GM21717 (cell line): ENCODE measurements at regions not wholly inside any gene's neighbourhood (a gene's known extent, or its start where the extent isn't known, plus 50 kb on each side); places are given as distances from the start of the nearest gene placed in this dataset.

Experiments used
- ATAC-seq: cut with Tn5 transposase; IDR thresholded peaks from one replicate; pipeline ENCODE4 v1.9.1; 2021; ENCODE audit warnings: mild to moderate bottlenecking, moderate library complexity; ENCODE audit not compliant: unreplicated experiment

DNA sequence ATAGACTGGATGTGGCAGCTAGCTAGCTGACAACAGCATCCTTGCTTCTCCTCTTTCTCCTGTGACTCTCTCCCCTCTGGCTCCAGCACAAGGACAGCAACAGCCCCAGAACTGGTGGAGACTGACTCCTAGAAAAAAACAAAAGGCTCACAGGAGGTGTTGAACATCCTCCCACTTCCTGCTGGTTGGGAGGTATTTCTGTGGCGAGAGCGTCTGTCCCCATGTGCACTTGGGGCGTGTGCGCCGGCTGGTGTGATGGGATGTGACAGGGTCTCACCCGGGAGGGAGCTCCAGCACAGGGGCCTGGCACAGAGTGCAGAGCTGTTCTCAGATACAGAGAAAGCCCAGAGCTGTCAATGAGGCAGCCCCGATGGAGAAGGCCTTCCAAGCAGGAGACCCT is 107.2 kb upstream of the E2F8 start:
- no peak for ATAC-seq

DNA sequence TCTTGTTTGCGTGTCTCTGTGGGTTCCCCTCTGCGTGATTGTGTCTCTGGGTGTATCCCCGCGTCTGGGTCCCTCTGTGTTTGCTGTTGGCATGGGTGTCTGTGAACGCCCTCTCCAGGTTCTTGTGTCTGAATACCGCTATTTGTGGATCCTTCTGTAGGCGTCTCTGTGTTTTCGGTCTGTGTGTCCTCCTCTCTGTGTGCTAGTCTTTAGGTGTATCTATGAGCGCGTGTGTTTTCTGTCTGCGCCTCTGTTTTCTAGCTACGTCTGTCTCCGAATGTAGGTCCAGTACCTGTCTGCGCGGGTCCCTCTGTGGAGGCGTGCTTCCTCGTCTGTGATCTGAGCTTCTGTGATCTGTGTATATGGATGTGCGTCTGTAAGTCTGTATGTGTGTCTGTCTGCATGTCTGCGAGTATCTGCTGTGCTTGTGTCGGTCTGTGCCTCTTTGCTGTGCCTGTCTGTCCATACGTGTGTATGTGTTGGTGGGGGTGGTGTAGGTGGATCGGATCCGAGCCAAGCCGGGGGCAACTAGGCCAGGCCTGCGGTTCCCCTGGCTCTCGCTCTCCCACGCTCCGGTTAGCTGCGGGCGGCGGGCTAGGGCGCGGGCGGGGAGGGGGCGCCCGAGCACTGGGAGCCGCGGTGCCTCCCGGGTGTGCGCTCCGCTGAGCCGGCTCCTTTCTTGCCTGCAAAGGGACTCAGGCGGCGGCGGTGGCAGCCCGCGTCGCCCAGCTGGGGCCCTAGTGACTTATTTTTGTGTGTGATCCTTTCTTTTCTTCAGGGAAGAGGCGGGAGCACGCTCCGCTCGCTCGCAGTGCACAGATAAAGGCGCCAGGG is 105.3 kb upstream of the E2F8 start:
- ATAC-seq = no peak

DNA sequence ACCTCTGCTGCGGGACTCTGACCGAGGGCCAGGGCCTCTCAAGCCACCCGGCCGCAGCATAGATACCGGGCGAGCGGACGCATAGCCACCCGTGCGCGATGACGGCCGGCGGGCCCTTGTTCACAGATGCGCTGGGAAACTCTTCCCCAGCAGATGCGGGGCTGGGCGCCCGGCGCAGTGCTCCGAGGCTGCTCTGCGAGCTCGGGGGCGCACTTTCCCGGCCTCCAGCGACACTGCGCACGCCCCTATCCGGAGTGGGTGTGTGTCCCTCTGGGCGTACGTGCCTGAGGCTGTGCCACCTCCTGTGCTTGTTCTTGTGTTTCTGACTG is 104.7 kb upstream of the E2F8 start:
- no peak for ATAC-seq

DNA sequence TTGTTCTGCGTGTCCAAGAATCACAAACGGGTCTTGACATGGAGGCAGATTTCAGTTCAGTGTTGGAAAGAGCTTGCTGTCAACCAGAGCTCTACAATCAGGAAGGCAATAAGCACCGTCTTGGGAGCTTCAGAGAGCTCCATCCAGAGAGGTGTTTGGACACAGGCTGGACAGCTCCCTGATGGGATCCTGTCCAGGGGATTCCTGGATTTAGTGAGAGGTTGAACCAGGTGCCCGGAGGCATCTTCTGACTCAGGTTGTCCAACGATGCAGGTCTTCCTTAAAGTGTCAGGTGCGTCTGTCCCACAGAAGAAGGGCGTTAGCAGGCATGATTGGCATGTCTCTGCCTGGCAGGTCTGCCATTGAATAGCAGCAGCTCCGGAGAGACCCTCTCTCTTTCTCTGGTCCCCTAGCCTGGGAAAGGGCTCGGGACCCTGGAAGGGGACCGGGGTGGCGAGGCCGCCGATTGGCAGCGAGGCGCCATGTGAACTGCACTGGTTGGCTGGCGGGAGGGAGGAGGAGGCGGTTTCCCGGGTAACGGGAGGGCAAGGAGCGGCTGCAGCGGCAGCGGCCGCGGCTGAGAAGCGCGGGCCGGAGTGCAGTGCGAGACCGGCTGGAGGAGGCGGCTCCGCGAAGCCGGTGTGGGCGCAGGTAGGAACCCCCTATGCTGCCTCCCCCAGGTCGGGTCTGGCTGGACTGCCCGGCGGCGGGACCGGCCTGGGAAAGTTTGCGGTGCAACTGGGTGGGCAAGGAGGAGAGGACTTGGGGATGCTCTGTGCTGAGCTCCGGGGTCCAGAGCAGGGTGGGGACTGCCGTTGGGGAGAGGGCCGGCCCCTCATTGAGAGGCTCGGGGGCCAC is 104.1 kb upstream of the E2F8 start:
- ATAC-seq = no peak

DNA sequence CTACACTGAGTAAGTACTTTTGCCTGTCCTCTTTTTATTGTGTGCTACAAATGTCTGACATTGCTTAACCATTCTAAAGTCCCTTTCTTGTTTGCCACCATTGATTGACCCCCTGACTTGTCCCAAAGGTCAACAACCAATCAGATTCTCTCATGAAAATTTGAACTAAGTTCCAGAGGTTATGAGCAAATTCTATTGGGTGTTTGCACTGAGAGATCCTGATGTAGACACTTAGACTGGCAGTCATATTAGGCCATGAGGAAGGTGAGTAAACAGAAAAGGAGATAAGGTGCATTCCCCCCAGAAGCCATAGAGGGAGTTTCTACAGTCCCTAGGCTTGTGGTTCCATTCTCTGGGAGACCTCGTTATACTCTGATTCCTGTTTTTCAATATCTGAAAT is 101.3 kb upstream of the E2F8 start:
- no peak for ATAC-seq

DNA sequence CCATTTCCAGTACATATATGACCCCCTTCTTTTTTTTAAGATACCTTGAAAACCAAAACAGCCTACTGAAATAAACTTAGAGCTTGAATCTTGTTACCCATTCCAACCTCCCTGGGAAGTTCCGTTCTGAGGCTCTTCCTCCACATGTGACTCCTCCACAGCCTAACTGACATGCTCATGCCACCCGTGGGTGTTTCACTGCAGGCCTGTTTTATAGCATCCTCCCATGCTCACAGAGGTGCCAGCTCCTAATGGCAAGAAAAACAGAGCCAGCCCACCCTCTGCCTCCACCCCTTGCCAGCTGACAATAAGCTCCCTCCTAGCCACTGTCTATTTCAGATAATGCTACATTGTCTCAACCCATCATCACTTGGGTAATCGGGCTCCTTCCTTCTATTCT is 97.6 kb upstream of the E2F8 start:
- no peak for ATAC-seq

DNA sequence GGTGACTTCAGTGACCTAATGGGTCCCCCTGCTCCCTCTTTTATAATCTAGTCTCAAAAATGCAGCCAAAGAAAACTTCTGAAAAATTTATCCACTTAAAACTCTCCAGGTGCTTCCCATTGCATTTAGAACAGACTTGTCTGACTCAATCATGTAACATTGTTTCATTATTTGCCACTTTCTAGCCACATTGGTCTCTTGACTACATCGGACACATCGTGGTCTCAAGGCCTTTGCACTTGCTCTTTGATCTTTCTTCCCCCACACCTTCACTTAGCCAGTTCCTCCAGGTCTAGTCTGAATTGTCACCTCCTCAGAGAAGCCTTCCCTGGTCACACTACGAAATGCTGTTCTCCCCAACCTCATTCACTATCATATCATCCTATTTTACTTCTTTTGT is 97.0 kb upstream of the E2F8 start:
- ATAC-seq = no peak

DNA sequence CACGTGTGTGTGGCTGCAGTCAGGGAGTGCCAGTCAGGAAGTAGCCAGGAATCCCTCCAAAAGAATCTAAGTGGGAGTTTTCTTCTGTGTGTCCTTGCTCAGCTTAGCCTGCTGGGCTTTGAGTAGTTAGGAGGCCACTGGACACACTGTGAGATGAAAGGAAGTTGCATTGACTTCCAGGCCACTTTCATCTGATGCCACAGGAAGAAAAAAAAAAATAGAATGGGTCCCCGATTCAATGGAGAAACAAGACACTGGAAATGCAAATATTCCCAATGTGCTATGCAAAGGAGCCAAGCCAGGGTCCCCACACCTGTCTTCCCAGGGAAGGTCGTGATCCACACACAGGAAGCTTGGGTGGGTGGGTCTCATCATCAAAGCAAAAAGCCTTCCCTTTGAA is 95.6 kb upstream of the E2F8 start:
- ATAC-seq = no peak

DNA sequence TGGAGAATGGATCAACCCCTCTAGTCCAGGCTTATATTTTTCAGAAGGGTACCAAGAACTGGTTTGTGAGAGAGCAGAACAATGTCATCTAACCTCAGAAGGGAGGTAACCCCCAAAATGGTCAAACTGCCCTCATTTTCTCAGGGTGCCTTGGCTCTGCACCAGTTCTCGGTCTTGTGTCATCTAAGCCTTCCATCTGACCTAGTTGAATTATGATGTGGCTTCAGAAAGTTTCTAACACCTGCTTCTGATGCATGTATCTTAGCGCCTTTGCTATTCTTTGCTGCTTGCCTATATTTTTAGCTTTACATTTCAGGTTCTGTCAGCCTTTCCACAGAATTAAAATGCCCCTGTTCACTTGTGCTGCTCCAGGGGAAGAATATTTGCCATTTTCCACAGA is 91.7 kb upstream of the E2F8 start:
- peak; percentile 81 for ATAC-seq

DNA sequence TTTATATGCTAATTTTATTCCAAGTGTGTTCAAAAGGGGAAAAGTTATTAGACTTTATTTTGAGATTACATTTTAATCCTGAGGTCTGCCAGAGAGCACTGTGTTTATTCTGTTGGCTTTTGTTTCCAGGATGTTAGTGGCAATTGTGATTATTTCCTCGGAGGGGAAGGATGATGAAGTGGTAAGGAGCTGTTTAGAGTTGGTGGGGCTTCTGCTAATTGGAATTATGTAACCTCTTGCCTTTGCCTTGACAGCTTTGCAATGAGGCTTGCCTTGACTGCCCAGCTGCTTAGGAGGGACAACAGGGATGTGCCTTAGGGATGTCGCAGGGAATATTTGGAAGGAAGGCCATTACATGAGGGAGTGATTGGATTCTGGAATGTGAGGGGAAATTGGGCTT is 89.7 kb upstream of the E2F8 start:
- no peak for ATAC-seq

DNA sequence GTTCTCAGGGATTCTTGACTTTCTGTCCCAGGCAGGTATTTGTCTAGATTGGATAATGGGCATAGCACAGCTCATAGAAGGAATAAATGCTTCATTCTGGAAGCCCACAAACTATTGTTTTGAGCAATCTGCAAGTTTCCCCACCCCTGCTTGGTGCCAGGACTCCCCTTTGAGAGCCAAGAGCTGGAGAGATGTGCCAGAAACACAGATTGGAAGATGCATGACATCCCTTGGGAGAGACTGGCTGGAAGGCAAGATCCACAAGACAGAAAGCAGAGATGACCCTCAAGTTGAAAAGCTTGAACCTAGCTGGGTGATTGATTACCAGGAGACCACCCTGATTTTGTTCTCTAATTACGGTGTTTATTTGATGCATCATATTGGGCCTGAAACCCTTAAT is 89.2 kb upstream of the E2F8 start:
- ATAC-seq = no peak

DNA sequence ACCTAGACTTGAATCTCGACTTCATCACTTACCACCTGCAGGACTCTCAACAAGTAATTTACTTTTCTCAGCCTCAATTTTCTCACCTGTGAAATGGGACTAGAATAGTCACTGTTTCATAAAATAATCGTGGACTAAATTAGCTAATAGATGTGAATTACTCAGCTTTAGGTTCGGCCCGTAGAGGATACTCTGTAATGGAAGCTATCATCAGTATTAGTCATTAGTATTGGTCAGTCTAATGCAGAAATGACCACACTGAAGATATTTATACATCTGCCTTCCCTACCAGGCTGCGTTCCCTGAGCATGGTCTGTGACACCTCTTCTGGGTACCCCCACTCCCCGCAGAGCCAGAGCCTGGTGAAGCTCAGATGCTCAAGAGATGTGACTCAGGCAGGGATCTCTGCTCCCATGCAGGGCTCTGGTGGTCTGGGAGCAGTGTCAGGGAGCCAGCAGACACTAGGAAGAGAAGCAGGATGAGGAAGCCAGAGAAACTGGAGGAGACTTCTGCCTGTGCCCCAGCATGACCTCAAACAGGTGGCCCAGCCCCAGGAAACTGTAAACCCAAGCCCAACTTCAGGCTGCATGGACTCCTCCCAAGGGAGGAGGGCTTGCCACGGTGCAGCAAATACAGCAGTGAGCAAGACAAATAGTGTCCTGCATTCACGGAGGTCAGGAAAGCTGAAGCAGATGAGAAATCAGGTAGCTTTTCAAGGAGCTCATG is 88.0 kb upstream of the E2F8 start:
- ATAC-seq = no peak

DNA sequence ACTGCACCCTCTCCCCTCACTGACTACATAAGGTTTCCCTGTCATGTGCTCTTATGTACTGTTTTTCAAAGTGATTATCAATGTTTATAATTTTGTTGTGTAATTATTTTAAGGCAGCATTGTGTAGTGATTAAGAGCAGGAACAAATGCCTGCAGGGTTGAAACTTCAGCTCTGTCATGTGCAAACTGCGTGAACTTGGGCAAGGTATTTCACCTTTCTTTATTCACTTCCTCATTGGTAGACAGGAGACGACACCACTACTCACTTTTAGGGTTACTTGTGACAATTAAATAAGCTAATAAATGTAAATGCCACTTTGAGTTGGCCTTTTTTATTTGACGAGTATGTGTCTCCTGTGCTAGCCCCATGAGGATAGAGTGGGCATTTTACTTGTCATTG is 86.5 kb upstream of the E2F8 start:
- no peak for ATAC-seq

DNA sequence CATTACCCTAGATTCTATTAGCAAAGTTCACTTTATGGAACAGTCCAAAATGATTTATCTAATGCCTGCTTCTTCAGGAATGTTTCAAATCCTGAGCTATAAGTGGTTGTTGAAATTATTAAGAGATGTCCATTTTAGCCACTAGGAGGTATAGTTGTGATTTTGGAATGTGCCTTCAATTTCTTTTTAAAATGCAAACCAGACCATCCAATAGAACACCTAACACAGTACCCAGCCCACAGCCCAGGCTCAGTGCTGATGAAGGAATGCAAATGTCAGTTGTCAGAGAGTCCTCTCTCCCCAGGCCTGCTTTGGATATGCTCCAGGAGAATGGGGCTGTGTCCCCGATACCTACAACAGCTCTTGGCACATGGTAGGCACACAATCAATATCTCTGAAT is 85.8 kb upstream of the E2F8 start:
- no peak for ATAC-seq

DNA sequence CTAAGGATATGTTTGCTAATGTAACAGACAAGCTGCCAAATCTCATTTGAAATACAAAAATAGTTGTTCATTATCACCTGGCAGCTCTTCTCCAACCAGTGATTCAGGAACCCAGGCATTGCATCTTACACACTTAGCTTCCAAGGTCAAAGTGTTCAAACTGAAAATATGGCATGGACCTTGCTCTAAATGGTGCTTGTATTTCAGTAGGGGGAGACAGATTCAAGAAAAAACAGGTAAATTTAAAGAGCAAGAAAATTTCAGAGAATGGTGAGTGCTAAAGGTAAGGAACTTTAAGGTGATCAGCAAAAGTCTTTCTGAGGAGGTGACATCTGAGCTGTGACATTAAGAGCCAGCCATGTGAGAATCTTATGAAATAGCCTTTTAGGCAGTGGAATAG is 82.8 kb upstream of the E2F8 start:
- no peak for ATAC-seq

DNA sequence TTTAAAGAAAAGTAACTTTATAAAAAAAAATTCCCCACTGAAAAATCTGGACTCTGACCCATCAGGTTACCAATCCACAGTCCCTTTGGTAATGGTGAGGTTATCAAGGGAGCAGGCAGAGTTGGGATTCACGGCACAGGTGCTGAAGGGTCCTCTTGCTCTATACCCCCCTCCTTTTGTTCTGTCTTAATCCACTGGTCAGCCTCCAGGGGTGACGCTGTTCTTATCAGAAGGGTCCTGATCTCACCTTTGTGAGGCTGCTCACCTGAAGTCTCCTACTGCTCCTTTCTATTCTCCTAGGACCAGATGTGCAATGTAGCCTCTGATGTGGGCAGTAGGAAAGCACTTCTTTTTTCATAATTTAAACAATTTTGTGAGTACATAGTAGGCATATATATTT is 80.6 kb upstream of the E2F8 start:
- no peak for ATAC-seq

DNA sequence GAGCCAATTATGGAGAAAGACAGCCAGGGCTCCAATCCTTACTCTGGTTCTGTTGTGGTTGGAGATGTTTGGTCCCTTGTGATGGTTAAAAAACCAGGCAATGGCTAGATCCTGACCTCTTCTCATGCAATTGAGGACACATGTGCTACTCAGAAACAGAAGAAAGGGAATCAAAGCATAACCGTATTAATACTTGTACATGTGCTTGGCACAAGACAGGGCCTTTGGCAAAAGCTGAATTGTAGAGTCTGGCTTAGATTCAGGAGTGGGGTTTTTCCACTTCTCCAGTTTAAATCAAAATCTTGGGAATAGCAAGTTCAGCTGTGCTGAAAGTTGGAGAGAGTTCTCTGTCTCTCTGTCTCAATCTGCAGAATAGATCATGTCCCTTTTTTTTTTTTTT is 80.1 kb upstream of the E2F8 start:
- ATAC-seq = no peak

DNA sequence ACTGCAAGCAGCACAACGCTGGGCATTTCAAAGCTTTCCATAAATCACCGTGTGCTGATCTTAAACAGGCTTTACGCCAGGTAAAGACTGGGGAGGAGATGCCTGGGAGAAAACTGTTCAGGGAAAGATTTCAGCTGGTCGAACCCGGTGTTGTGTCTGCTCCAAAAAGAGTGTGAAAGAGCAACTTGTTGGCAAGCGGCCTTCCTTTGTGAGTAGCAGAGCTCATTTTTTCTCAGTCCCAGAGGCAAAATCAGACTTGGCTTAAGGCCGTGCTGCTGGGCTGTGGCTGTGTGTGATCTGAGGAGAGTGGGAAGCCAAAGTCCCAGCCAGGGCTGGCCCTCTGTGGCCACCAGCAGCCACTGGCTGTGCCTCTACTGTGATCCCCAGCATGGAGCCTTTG is 75.7 kb upstream of the E2F8 start:
- ATAC-seq = no peak

DNA sequence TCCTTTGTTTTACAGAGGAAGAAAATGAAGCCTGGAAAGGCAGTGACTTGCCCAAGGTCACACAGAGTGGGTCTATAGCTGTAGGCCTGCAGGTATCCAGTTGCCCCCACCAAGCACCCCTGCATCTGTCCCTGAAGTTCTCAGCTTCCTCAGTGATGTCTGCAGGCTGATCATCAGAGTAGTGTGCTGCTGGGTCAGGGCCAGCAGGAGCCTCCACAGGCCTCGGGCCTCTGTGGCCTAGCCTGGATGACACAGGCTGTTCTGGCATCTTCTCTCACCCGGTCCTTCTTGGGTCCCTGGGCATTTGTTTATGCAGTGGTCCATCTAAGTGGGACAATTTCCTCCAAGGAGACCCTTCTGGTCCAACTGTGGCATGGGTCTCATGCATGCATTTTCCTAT is 74.8 kb upstream of the E2F8 start:
- no peak for ATAC-seq

DNA sequence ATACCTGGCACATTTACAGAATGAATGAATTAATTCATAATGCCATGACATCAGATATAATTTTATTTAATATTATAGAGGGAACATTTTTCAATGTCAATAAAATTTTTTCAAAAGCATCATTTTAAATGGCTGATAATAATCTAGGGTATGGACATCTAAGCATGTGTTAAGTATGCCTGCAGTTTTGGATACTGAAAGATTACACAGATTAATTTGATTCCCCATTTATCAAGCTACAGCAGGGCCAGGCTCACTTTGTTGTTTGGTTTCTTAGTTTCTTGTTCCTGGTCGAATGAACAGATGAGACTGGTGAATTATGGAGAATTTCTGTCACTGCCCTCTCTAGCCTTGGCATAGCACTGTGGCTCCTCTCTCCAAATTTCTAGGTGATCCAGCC is 72.4 kb upstream of the E2F8 start:
- no peak for ATAC-seq

DNA sequence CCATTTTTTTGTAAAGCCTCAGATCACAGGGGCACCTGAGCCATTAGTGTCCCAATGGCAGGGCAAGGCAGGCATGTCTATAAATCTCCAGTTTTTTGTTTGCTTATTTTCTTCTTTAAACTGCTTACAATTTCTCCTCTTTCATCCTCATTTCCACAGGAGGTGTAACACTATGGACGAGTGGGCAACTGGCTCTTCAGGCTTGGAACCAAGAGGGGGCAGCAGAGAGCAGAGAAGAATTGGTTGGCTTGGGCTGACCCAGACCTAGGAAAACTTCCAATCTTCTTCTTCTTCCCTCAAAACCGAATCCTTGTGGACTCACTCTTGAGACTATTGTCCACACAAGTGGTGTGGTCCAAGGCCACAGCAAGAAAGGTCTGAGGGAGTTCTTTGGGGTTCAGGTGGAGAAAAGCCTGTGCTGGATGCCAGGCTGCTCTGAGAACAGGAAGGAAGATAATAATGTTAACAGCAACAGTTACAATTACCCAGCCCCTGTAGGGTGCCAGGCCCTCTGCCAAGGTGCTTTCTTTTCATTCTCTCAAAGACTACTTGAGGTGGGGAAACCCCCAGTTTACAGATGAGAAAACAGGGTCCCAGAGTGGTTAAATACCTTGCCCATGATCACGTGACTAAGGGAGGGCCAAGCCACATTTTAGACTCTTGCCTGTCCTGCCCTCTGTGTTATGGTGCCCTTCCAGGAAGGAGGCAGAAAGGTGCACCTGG is 70.7 kb upstream of the E2F8 start:
- ATAC-seq = peak; percentile 76
